Neural cell (in vitro differentiated cells): ENCODE measurements at regions not wholly inside any gene's neighbourhood (a gene's known extent, or its start where the extent isn't known, plus 50 kb on each side); places are given as distances from the start of the nearest gene placed in this dataset.

Experiments used
- H2AFZ ChIP-seq: fragments of 200-600, 300-800 bp; sonication (generic), shearing (Covaris generic); 2 replicates; pipeline ENCODE4 v1.6.0; 2014; ENCODE audit warnings: low read depth, mild to moderate bottlenecking, antibody characterized with exemption, low read length, moderate library complexity
- H3F3A ChIP-seq: fragments of 200-600 bp; shearing (Covaris generic); 2 replicates; pipeline ENCODE4 v1.6.1; 2016; ENCODE audit warnings: mild to moderate bottlenecking, moderate library complexity, mixed read lengths, antibody characterized with exemption, low read length; ENCODE audit not compliant: insufficient read depth, poor library complexity, severe bottlenecking
- H3K27ac ChIP-seq: fragments of 200-600, 300-800 bp; sonication (generic), shearing (Covaris generic); 2 replicates; pipeline ENCODE4 v1.5.1; 2014; ENCODE audit warnings: mild to moderate bottlenecking, low read length, moderate library complexity
- H3K27me3 ChIP-seq: fragments of 300-800, 200-600 bp; sonication (generic), shearing (Covaris generic); 2 replicates; pipeline ENCODE4 v1.6.0; 2014; ENCODE audit warnings: mild to moderate bottlenecking, low read depth, low read length, moderate library complexity; ENCODE audit not compliant: insufficient read depth
- H3K36me3 ChIP-seq: fragments of 300-800, 200-600 bp; sonication (generic), shearing (Covaris generic); 2 replicates; pipeline ENCODE4 v1.5.1; 2014; ENCODE audit warnings: mild to moderate bottlenecking, antibody characterized with exemption, low read length, moderate library complexity; ENCODE audit not compliant: insufficient read depth
- H3K4me2 ChIP-seq: fragments of 300-800, 200-600 bp; sonication (generic), shearing (Covaris generic); 2 replicates; pipeline ENCODE4 v1.6.0; 2014; ENCODE audit warnings: mild to moderate bottlenecking, low read length
- H3K4me3 ChIP-seq: fragments of 300-800, 200-600 bp; sonication (generic), shearing (Covaris generic); 2 replicates; pipeline ENCODE4 v1.5.1; 2014; ENCODE audit warnings: mild to moderate bottlenecking, low read length, moderate library complexity
- H3K79me2 ChIP-seq: fragments of 200-600 bp; shearing (Covaris generic); replicated peaks from 2 replicates; pipeline ENCODE4 v1.6.0; 2014; ENCODE audit warnings: mild to moderate bottlenecking, low read length, moderate library complexity; ENCODE audit not compliant: insufficient read depth
- H3K9ac ChIP-seq: fragments of 300-800, 200-600 bp; sonication (generic), shearing (Covaris generic); 2 replicates; pipeline ENCODE4 v1.6.1; 2016; ENCODE audit warnings: mild to moderate bottlenecking, low read length, mixed read lengths
- H3K9me2 ChIP-seq: fragments of 200-600 bp; shearing (Covaris generic); 2 replicates; pipeline ENCODE4 v1.6.1; 2016; ENCODE audit warnings: mild to moderate bottlenecking, low read length, mixed read lengths; ENCODE audit not compliant: insufficient read depth
- H3K9me3 ChIP-seq: fragments of 200-600, 300-800 bp; sonication (generic), shearing (Covaris generic); 2 replicates; pipeline ENCODE4 v1.6.1; 2016; ENCODE audit warnings: mild to moderate bottlenecking, mixed run types, low read length, moderate library complexity, mixed read lengths
- H4K20me1 ChIP-seq: fragments of 200-600 bp; shearing (Covaris generic); 2 replicates; pipeline ENCODE4 v1.6.1; 2016; ENCODE audit warnings: mild to moderate bottlenecking, mixed run types; ENCODE audit not compliant: insufficient read depth
- EP300 ChIP-seq: fragments of 450-650 bp; conservative IDR thresholded peaks from 2 replicates; pipeline ENCODE4 v1.6.1; 2014; ENCODE audit warnings: antibody characterized with exemption, mild to moderate bottlenecking, moderate library complexity; ENCODE audit not compliant: poor library complexity, severe bottlenecking
- EZH2 ChIP-seq: fragments of 200-600, 300-800 bp; shearing (Covaris generic), sonication (generic); IDR thresholded peaks from 2 replicates; pipeline ENCODE4 v1.6.1; 2014; ENCODE audit warnings: antibody characterized with exemption, low read length, borderline replicate concordance, mild to moderate bottlenecking; ENCODE audit not compliant: insufficient read depth, poor library complexity, severe bottlenecking
- MXI1 ChIP-seq: fragments of 450-650 bp; conservative IDR thresholded peaks from 2 replicates; pipeline ENCODE4 v1.6.1; 2014; ENCODE audit warnings: antibody characterized with exemption, mild to moderate bottlenecking; ENCODE audit not compliant: poor library complexity, severe bottlenecking
- POLR2AphosphoS5 ChIP-seq: IDR thresholded peaks from 2 replicates; pipeline ENCODE4 v1.6.1; 2012
- RAD21 ChIP-seq: fragments of 450-650 bp; conservative IDR thresholded peaks from 2 replicates; pipeline ENCODE4 v1.6.1; 2014; ENCODE audit warnings: antibody characterized with exemption, mild to moderate bottlenecking, moderate library complexity
- REST ChIP-seq: IDR thresholded peaks from 2 replicates; pipeline ENCODE4 v1.6.1; 2012; ENCODE audit warnings: borderline replicate concordance
- SMC3 ChIP-seq: fragments of 450-650 bp; conservative IDR thresholded peaks from 2 replicates; pipeline ENCODE4 v1.6.1; 2014; ENCODE audit warnings: antibody characterized with exemption, mild to moderate bottlenecking, moderate library complexity; ENCODE audit not compliant: poor library complexity
- TAF1 ChIP-seq: IDR thresholded peaks from 2 replicates; pipeline ENCODE4 v1.6.1; 2012; ENCODE audit warnings: low read depth
- TF ChIP-seq, protein P1 (sequence below): fragments of 450-650 bp; IDR thresholded peaks from 2 replicates; pipeline ENCODE4 v1.5.1; 2014; ENCODE audit warnings: antibody characterized with exemption, mild to moderate bottlenecking, moderate library complexity; ENCODE audit not compliant: poor library complexity, severe bottlenecking

DNA sequence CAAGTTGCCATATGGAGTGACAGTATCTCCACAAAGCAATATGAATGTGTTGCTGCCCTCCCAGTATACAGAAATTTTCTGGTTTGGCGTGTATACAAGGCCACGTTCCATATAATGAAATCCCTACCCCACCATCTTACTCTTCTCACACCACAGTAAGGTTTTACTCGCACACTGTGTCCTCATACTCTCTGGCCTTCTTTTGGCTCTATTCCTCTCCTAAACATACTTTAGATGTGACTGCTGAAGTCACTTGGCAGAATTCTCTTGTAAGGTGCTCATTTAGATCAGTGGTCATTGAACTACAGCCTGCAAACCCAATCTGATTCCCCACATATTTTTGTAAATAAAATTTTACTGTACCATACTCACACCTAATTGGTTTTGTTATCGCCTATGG is 123.2 kb downstream of the RFPL4B start:
- H3K9me2 ChIP-seq: no peaks in the 10 kb centered on the region
- no peaks in the 10 kb centered on the region for H3K27me3 ChIP-seq
- H3F3A ChIP-seq: no peaks in the 10 kb centered on the region
- no peaks in the 10 kb centered on the region for H3K79me2 ChIP-seq
- H3K4me3 ChIP-seq: no peak overlapping the region
- no peak overlapping the region for H3K27ac ChIP-seq
- no peaks in the 10 kb centered on the region for H3K36me3 ChIP-seq
- TF ChIP-seq EZH2 (no peak), RAD21 (no peak), EP300 (no peak), TAF1 (no peak), MXI1 (no peak), SMC3 (no peak), POLR2AphosphoS5 (no peak), REST (no peak)
- TF ChIP-seq, protein P1, sequence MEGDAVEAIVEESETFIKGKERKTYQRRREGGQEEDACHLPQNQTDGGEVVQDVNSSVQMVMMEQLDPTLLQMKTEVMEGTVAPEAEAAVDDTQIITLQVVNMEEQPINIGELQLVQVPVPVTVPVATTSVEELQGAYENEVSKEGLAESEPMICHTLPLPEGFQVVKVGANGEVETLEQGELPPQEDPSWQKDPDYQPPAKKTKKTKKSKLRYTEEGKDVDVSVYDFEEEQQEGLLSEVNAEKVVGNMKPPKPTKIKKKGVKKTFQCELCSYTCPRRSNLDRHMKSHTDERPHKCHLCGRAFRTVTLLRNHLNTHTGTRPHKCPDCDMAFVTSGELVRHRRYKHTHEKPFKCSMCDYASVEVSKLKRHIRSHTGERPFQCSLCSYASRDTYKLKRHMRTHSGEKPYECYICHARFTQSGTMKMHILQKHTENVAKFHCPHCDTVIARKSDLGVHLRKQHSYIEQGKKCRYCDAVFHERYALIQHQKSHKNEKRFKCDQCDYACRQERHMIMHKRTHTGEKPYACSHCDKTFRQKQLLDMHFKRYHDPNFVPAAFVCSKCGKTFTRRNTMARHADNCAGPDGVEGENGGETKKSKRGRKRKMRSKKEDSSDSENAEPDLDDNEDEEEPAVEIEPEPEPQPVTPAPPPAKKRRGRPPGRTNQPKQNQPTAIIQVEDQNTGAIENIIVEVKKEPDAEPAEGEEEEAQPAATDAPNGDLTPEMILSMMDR: no peak
- no peaks in the 10 kb centered on the region for H3K9me3 ChIP-seq
- H4K20me1 ChIP-seq: no peaks in the 10 kb centered on the region
- H3K9ac ChIP-seq: no peak overlapping the region
- no peak overlapping the region for H2AFZ ChIP-seq
- no peak overlapping the region for H3K4me2 ChIP-seq

- H3K4me3 ChIP-seq: no peak overlapping the region
- H3K9me2 ChIP-seq: no peaks in the 10 kb centered on the region
- no peak overlapping the region for H2AFZ ChIP-seq
- no peak overlapping the region for H3K9ac ChIP-seq
- no peaks in the 10 kb centered on the region for H3K36me3 ChIP-seq
- no peaks in the 10 kb centered on the region for H4K20me1 ChIP-seq
- no peaks in the 10 kb centered on the region for H3F3A ChIP-seq
- no peak overlapping the region for H3K27ac ChIP-seq
- H3K9me3 ChIP-seq: no peaks in the 10 kb centered on the region
- TF ChIP-seq MXI1 (no peak), TAF1 (no peak), REST (no peak), EZH2 (no peak), SMC3 (no peak), POLR2AphosphoS5 (no peak), RAD21 (no peak), EP300 (no peak)
- TF ChIP-seq, protein P1: no peak
- no peaks in the 10 kb centered on the region for H3K27me3 ChIP-seq
- no peak overlapping the region for H3K4me2 ChIP-seq
- H3K79me2 ChIP-seq: no peaks in the 10 kb centered on the region
Measured at GRCh38 chr6:112470950-112471349, 123.8 kb downstream of the RFPL4B start.
